ENCODE measurements at regions not wholly inside any gene's neighbourhood (a gene's known extent, or its start where the extent isn't known, plus 50 kb on each side); places are given as distances from the start of the nearest gene placed in this dataset.

- no peak for DNase-seq
Measured at GRCh38 chr4:181520790-181521189, 722.4 kb upstream of the TENM3 start.

GRCh38 chr4:181523973-181524372 lies 719.2 kb upstream of the TENM3 start:
- Histone ChIP-seq H3K27me3 (replicated peaks in 1 of 7) (no peaks in the 10 kb centered on the region), H3K4me1 (no peaks in the 10 kb centered on the region), H3K9me3 (no peaks in the 10 kb centered on the region), H3K4me3 (no peak overlapping the region), H3K27ac (no peak overlapping the region), H3K36me3 (no peaks in the 10 kb centered on the region)
- intact Hi-C loops (cut with DNase I; ENCODE audit: low total_unique reads) = loop anchor here (10.0 kb wide), 1 partner anchor 379 kb away; no protein-coding TSS in a partner anchor
- DNase-seq = no peak
- TF ChIP-seq POLR2AphosphoS5 (IDR thresholded peaks at IDR 0.05) (no peak), POLR2A (IDR thresholded peaks at IDR 0.05) (no peak)
- TF ChIP-seq, protein P1, sequence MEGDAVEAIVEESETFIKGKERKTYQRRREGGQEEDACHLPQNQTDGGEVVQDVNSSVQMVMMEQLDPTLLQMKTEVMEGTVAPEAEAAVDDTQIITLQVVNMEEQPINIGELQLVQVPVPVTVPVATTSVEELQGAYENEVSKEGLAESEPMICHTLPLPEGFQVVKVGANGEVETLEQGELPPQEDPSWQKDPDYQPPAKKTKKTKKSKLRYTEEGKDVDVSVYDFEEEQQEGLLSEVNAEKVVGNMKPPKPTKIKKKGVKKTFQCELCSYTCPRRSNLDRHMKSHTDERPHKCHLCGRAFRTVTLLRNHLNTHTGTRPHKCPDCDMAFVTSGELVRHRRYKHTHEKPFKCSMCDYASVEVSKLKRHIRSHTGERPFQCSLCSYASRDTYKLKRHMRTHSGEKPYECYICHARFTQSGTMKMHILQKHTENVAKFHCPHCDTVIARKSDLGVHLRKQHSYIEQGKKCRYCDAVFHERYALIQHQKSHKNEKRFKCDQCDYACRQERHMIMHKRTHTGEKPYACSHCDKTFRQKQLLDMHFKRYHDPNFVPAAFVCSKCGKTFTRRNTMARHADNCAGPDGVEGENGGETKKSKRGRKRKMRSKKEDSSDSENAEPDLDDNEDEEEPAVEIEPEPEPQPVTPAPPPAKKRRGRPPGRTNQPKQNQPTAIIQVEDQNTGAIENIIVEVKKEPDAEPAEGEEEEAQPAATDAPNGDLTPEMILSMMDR (IDR thresholded peaks at IDR 0.05 in 8 of 11, conservative IDR thresholded peaks at IDR 0.05 in 3 of 11) = no peak
- 52 to 60% (median 56%) methylated on average over 8 of the region's 8 CpGs for WGBS, 5 donors

More at GRCh38 chr4:181520790-181521189, 722.4 kb upstream of the TENM3 start:
- WGBS, 5 donors = 83 to 95% (median 88%) methylated on average over 4 of the region's 4 CpGs
- intact Hi-C loops (cut with DNase I; ENCODE audit: low total_unique reads) = loop anchor here (10.0 kb wide), 1 partner anchor 376 kb away; no protein-coding TSS in a partner anchor
- Histone ChIP-seq H3K27me3 (replicated peaks in 1 of 7) (no peaks in the 10 kb centered on the region), H3K4me1 (no peaks in the 10 kb centered on the region), H3K9me3 (no peaks in the 10 kb centered on the region), H3K36me3 (no peaks in the 10 kb centered on the region), H3K4me3 (no peak overlapping the region), H3K27ac (no peak overlapping the region)
- TF ChIP-seq POLR2AphosphoS5 (IDR thresholded peaks at IDR 0.05) (no peak), POLR2A (IDR thresholded peaks at IDR 0.05) (no peak)
- TF ChIP-seq, protein P1 (IDR thresholded peaks at IDR 0.05 in 8 of 11, conservative IDR thresholded peaks at IDR 0.05 in 3 of 11) = no peak

GRCh38 chr4:181524499-181524898 lies 718.7 kb upstream of the TENM3 start:
- Histone ChIP-seq H3K36me3 (no peaks in the 10 kb centered on the region), H3K27ac (no peak overlapping the region), H3K27me3 (replicated peaks in 1 of 7) (no peaks in the 10 kb centered on the region), H3K4me3 (no peak overlapping the region), H3K9me3 (no peaks in the 10 kb centered on the region), H3K4me1 (no peaks in the 10 kb centered on the region)
- intact Hi-C loops (cut with DNase I; ENCODE audit: low total_unique reads) = loop anchor here (10.0 kb wide), 1 partner anchor 380 kb away; no protein-coding TSS in a partner anchor
- TF ChIP-seq POLR2AphosphoS5 (IDR thresholded peaks at IDR 0.05) (no peak), POLR2A (IDR thresholded peaks at IDR 0.05) (no peak)
- TF ChIP-seq, protein P1 (IDR thresholded peaks at IDR 0.05 in 8 of 11, conservative IDR thresholded peaks at IDR 0.05 in 3 of 11) = no peak
- DNase-seq = no peak
- WGBS, 5 donors = 79 to 87% (median 80%) methylated on average over 5 of the region's 5 CpGs

GRCh38 chr4:181525634-181526033 lies 717.6 kb upstream of the TENM3 start:
- intact Hi-C loops (cut with DNase I; ENCODE audit: low total_unique reads) = loop anchor here (10.0 kb wide), 1 partner anchor 381 kb away; no protein-coding TSS in a partner anchor
- WGBS, 5 donors = 38 to 70% (median 56%) methylated on average over 3 of the region's 3 CpGs

More at GRCh38 chr4:181525634-181526033, 717.6 kb upstream of the TENM3 start:
- H3K4me1 ChIP-seq = no peaks in the 10 kb centered on the region
- no peak for DNase-seq
- TF ChIP-seq, protein P1 (IDR thresholded peaks at IDR 0.05 in 8 of 11, conservative IDR thresholded peaks at IDR 0.05 in 3 of 11) = no peak
- TF ChIP-seq POLR2AphosphoS5 (IDR thresholded peaks at IDR 0.05) (no peak), POLR2A (IDR thresholded peaks at IDR 0.05) (no peak)
- no peak overlapping the region for H3K4me3 ChIP-seq
- no peaks in the 10 kb centered on the region for H3K27me3 ChIP-seq (replicated peaks in 1 of 7)
- no peaks in the 10 kb centered on the region for H3K36me3 ChIP-seq
- H3K27ac ChIP-seq = no peak overlapping the region
- H3K9me3 ChIP-seq = no peaks in the 10 kb centered on the region
